MM.1S (cell line): ENCODE measurements at regions not wholly inside any gene's neighbourhood (a gene's known extent, or its start where the extent isn't known, plus 50 kb on each side); places are given as distances from the start of the nearest gene placed in this dataset.

ENCODE experiments used
- DNase-seq: peaks from one replicate; pipeline ENCODE4 v3.0.0-alpha.2; 2015
- H2AFZ ChIP-seq: fragments of 300-600 bp; sonication (generic); 2 replicates; pipeline ENCODE4 v1.6.0; 2016; ENCODE audit warnings: antibody characterized with exemption, low read length
- H3F3A ChIP-seq: fragments of 300-600 bp; sonication (generic); 2 replicates; pipeline ENCODE4 v1.6.1; 2016; ENCODE audit warnings: mild to moderate bottlenecking, antibody characterized with exemption, low read length, moderate library complexity, mixed read lengths; ENCODE audit not compliant: insufficient read depth
- H3K27ac ChIP-seq: fragments of 300-600 bp; sonication (generic); 2 replicates; pipeline ENCODE4 v1.5.1; 2016; ENCODE audit warnings: mild to moderate bottlenecking, low read length
- H3K27me3 ChIP-seq: fragments of 300-600 bp; sonication (generic); replicated peaks from 2 replicates; pipeline ENCODE4 v1.6.0; 2016; ENCODE audit warnings: low read length; ENCODE audit not compliant: insufficient read depth
- H3K36me3 ChIP-seq: fragments of 300-600 bp; sonication (generic); replicated peaks from 2 replicates; pipeline ENCODE4 v1.6.1; 2016; ENCODE audit warnings: mild to moderate bottlenecking, low read length, mixed read lengths; ENCODE audit not compliant: insufficient read depth
- H3K4me1 ChIP-seq: fragments of 300-600 bp; sonication (generic); 2 replicates; pipeline ENCODE4 v1.6.1; 2016; ENCODE audit warnings: low read length, mixed read lengths
- H3K4me2 ChIP-seq: fragments of 300-600 bp; sonication (generic); 2 replicates; pipeline ENCODE4 v1.6.0; 2016; ENCODE audit warnings: low read depth, low read length
- H3K4me3 ChIP-seq: fragments of 300-600 bp; sonication (generic); 2 replicates; pipeline ENCODE4 v1.5.1; 2016; ENCODE audit warnings: low read length, mixed read lengths
- H3K79me2 ChIP-seq: fragments of 300-600 bp; sonication (generic); 2 replicates; pipeline ENCODE4 v1.6.1; 2016; ENCODE audit warnings: mixed run types, low read length, mixed read lengths
- H3K9ac ChIP-seq: fragments of 300-600 bp; sonication (generic); 2 replicates; pipeline ENCODE4 v1.6.1; 2016; ENCODE audit warnings: low read length, mixed read lengths
- H3K9me2 ChIP-seq: fragments of 300-600 bp; sonication (generic); replicated peaks from 2 replicates; pipeline ENCODE4 v1.6.1; 2016; ENCODE audit warnings: mild to moderate bottlenecking, low read length, mixed read lengths; ENCODE audit not compliant: insufficient read depth
- H3K9me3 ChIP-seq: fragments of 300-600 bp; sonication (generic); replicated peaks from 2 replicates; pipeline ENCODE4 v1.6.1; 2016; ENCODE audit warnings: mild to moderate bottlenecking, low read length, mixed read lengths; ENCODE audit not compliant: insufficient read depth
- H4K20me1 ChIP-seq: fragments of 300-600 bp; sonication (generic); 2 replicates; pipeline ENCODE4 v1.6.1; 2016; ENCODE audit warnings: mild to moderate bottlenecking, low read length, moderate library complexity, mixed read lengths; ENCODE audit not compliant: insufficient read depth
- CTCF ChIP-seq: fragments of 300-600 bp; sonication (generic); IDR thresholded peaks from 2 replicates; pipeline ENCODE4 v1.5.1; 2016; ENCODE audit warnings: antibody characterized with exemption, low read length, mixed read lengths
- EZH2 ChIP-seq: fragments of 300-600 bp; sonication (generic); optimal IDR thresholded peaks from 2 replicates; pipeline ENCODE3; 2017; ENCODE audit warnings: low read depth, mild to moderate bottlenecking, antibody characterized with exemption, low read length, mixed read lengths
- EZH2phosphoT487 ChIP-seq: fragments of 300-600 bp; sonication (generic); IDR thresholded peaks from 2 replicates; pipeline ENCODE4 v1.6.1; 2018; ENCODE audit warnings: antibody characterized with exemption, low read length

- no peak for DNase-seq
Measured at GRCh38 chr3:18127174-18127858, 297.8 kb downstream of the SATB1 start.

GRCh38 chr3:18126772-18127171 is 298.4 kb downstream of the SATB1 start:
- Histone ChIP-seq H3K36me3 (no peaks in the 10 kb centered on the region), H3K79me2 (no peaks in the 10 kb centered on the region), H3K9me2 (no peaks in the 10 kb centered on the region; the same call in 1 of the 2 replicates), H2AFZ (no peak overlapping the region), H3K4me2 (no peak overlapping the region), H3K9me3 (no peaks in the 10 kb centered on the region), H3F3A (no peaks in the 10 kb centered on the region), H3K4me3 (no peak overlapping the region), H3K9ac (no peak overlapping the region), H3K27ac (no peak overlapping the region), H4K20me1 (no peaks in the 10 kb centered on the region), H3K4me1 (no peaks in the 10 kb centered on the region), H3K27me3 (no peaks in the 10 kb centered on the region)
- no peak for TF ChIP-seq CTCF
- TF ChIP-seq EZH2 = no peak
- TF ChIP-seq EZH2phosphoT487 = no peak
- no peak for DNase-seq

More at GRCh38 chr3:18127174-18127858, 297.8 kb downstream of the SATB1 start:
- Histone ChIP-seq H3K9ac (no peak overlapping the region), H3K27me3 (no peaks in the 10 kb centered on the region), H3K4me1 (no peaks in the 10 kb centered on the region), H3K4me3 (no peak overlapping the region), H3F3A (no peaks in the 10 kb centered on the region), H3K79me2 (no peaks in the 10 kb centered on the region), H3K36me3 (no peaks in the 10 kb centered on the region), H3K9me2 (no peaks in the 10 kb centered on the region; the same call in 1 of the 2 replicates), H3K4me2 (no peak overlapping the region), H4K20me1 (no peaks in the 10 kb centered on the region), H2AFZ (no peak overlapping the region), H3K27ac (no peak overlapping the region), H3K9me3 (no peaks in the 10 kb centered on the region)
- TF ChIP-seq EZH2phosphoT487 (no peak), CTCF (no peak), EZH2 (no peak)

- Histone ChIP-seq H2AFZ (no peak overlapping the region), H3F3A (no peaks in the 10 kb centered on the region), H3K4me1 (no peaks in the 10 kb centered on the region), H3K9ac (no peak overlapping the region), H3K27me3 (no peaks in the 10 kb centered on the region), H3K36me3 (no peaks in the 10 kb centered on the region), H3K27ac (no peak overlapping the region), H3K9me3 (no peaks in the 10 kb centered on the region), H3K4me2 (no peak overlapping the region), H4K20me1 (no peaks in the 10 kb centered on the region), H3K79me2 (no peaks in the 10 kb centered on the region), H3K4me3 (no peak overlapping the region), H3K9me2 (no peaks in the 10 kb centered on the region; the same call in 1 of the 2 replicates)
- no peak for DNase-seq
- TF ChIP-seq EZH2phosphoT487 (no peak), EZH2 (no peak), CTCF (no peak)
Measured at GRCh38 chr3:18124501-18124900, 300.6 kb downstream of the SATB1 start.
